Neuronal stem cell (in vitro differentiated cells): ENCODE measurements at regions not wholly inside any gene's neighbourhood (a gene's known extent, or its start where the extent isn't known, plus 50 kb on each side); places are given as distances from the start of the nearest gene placed in this dataset.
A peak's percentile ranks its signal among the peaks of the same experiment; 100 is the strongest.

Source experiments
- DNase-seq: peaks from one replicate; pipeline ENCODE4 v3.0.0-alpha.2; 2013; ENCODE audit warnings: low spot score
- H2AFZ ChIP-seq: one replicate; pipeline ENCODE4 v1.6.1; 2013; ENCODE audit warnings: mild to moderate bottlenecking, low read length, inconsistent platforms
- H2AK5ac ChIP-seq: 2 replicates; pipeline ENCODE4 v1.6.1; 2013; ENCODE audit warnings: low read depth, mild to moderate bottlenecking, inconsistent platforms, low read length, moderate library complexity, mixed read lengths
- H2BK120ac ChIP-seq: 2 replicates; pipeline ENCODE4 v1.6.1; 2013; ENCODE audit warnings: low read depth, mild to moderate bottlenecking, inconsistent platforms, low read length, moderate library complexity, mixed read lengths
- H2BK12ac ChIP-seq: one replicate; pipeline ENCODE4 v1.6.1; 2013; ENCODE audit warnings: low read length, inconsistent platforms
- H2BK15ac ChIP-seq: 2 replicates; pipeline ENCODE4 v1.6.1; 2013; ENCODE audit warnings: mild to moderate bottlenecking, low read length, inconsistent platforms, mixed read lengths
- H2BK5ac ChIP-seq: one replicate; pipeline ENCODE4 v1.6.1; 2013; ENCODE audit warnings: inconsistent platforms, mild to moderate bottlenecking, low read length, moderate library complexity
- H3K14ac ChIP-seq: one replicate; pipeline ENCODE4 v1.6.1; 2013; ENCODE audit warnings: low read length, inconsistent platforms
- H3K18ac ChIP-seq: 2 replicates; pipeline ENCODE4 v1.6.1; 2013; ENCODE audit warnings: low read length, inconsistent platforms
- H3K23ac ChIP-seq: 2 replicates; pipeline ENCODE4 v1.6.1; 2013; ENCODE audit warnings: low read depth, mild to moderate bottlenecking, mixed read lengths, low read length, inconsistent platforms; ENCODE audit not compliant: poor library complexity
- H3K27ac ChIP-seq: replicated peaks from 3 replicates; pipeline ENCODE4 v1.5.1; 2013; ENCODE audit warnings: low read length, inconsistent platforms
- H3K27me3 ChIP-seq, 3 experiments: 2 replicates each; pipeline ENCODE4 v1.6.1; 2013; ENCODE audit warnings: low read length in 3 of 3, mild to moderate bottlenecking in 2 of 3, inconsistent platforms in 1 of 3, low read depth in 1 of 3, mixed read lengths in 1 of 3, moderate library complexity in 1 of 3; ENCODE audit not compliant: control insufficient read depth in 3 of 3, insufficient read depth in 3 of 3
- H3K36me3 ChIP-seq, 2 donors: replicated peaks in 1 of 2; 2 replicates each; pipeline ENCODE4 v1.6.1; 2013; ENCODE audit warnings: low read length in 2 of 2; ENCODE audit not compliant: control insufficient read depth in 2 of 2, insufficient read depth in 2 of 2
- H3K4ac ChIP-seq: 2 replicates; pipeline ENCODE4 v1.6.1; 2013; ENCODE audit warnings: inconsistent platforms, mild to moderate bottlenecking, low read length, moderate library complexity
- H3K4me1 ChIP-seq, 2 donors: 1 replicate in 1 of 2; 2 replicates in 1 of 2; pipeline ENCODE4 v1.6.1; 2013; ENCODE audit warnings: low read length in 2 of 2, low read depth in 1 of 2; ENCODE audit not compliant: control insufficient read depth in 2 of 2, insufficient read depth in 1 of 2
- H3K4me2 ChIP-seq: one replicate; pipeline ENCODE4 v1.6.1; 2013; ENCODE audit warnings: mild to moderate bottlenecking, low read length, inconsistent platforms; ENCODE audit not compliant: insufficient read depth, poor library complexity, severe bottlenecking
- H3K4me3 ChIP-seq, 2 donors: 2 replicates each; pipeline ENCODE4 v1.5.1; 2013; ENCODE audit warnings: low read length in 2 of 2, mild to moderate bottlenecking in 2 of 2, inconsistent platforms in 1 of 2, moderate library complexity in 1 of 2
- H3K79me1 ChIP-seq: one replicate; pipeline ENCODE4 v1.6.1; 2013; ENCODE audit warnings: low read depth, mild to moderate bottlenecking, inconsistent platforms, low read length, moderate library complexity
- H3K9ac ChIP-seq: one replicate; pipeline ENCODE4 v1.6.1; 2013; ENCODE audit warnings: mild to moderate bottlenecking, low read depth, low read length, inconsistent platforms; ENCODE audit not compliant: poor library complexity
- H3K9me3 ChIP-seq, 2 donors: replicated peaks in 1 of 2; 2 replicates each; pipeline versions ENCODE3 to v1.6.1; 2013; ENCODE audit warnings: low read length in 2 of 2, mild to moderate bottlenecking in 2 of 2, inconsistent platforms in 1 of 2, low read depth in 1 of 2, mixed read lengths in 1 of 2, moderate library complexity in 1 of 2; ENCODE audit not compliant: control insufficient read depth in 2 of 2, insufficient read depth in 1 of 2
- H4K8ac ChIP-seq: one replicate; pipeline ENCODE4 v1.6.1; 2013; ENCODE audit warnings: low read depth, mild to moderate bottlenecking, inconsistent platforms, low read length, moderate library complexity
- H4K91ac ChIP-seq: one replicate; pipeline ENCODE4 v1.6.1; 2013; ENCODE audit warnings: low read length, low read depth, mild to moderate bottlenecking, inconsistent platforms; ENCODE audit not compliant: poor library complexity
- WGBS, 2 donors: extraction: QIAGEN DNeasy Blood & Tissue Kit; methylation state at CpG; one replicate each; pipeline ENCODE4 v1.1.7; 2013; ENCODE audit warnings: missing lambda C conversion rate in 2 of 2, mixed read lengths in 1 of 2; ENCODE audit not compliant: insufficient read length in 2 of 2, insufficient replicate concordance in 1 of 2; ENCODE audit errors: extremely low coverage in 2 of 2; 5-methylcytosine and 5-hydroxymethylcytosine counted together

- no peaks in the 10 kb centered on the region for H3K9me3 ChIP-seq
- no peak overlapping the region for H2BK120ac ChIP-seq
- no peak overlapping the region for H4K91ac ChIP-seq
- no peak overlapping the region for H3K4ac ChIP-seq
- H3K4me3 ChIP-seq, result no peak overlapping the region
- H3K27me3 ChIP-seq, result no peaks in the 10 kb centered on the region
- H2BK5ac ChIP-seq, result no peak overlapping the region
- no peak overlapping the region for H2AFZ ChIP-seq
- H2BK12ac ChIP-seq, result no peak overlapping the region
- H3K23ac ChIP-seq, result no peak overlapping the region
- H2BK15ac ChIP-seq, result no peak overlapping the region
- no peak overlapping the region for H2AK5ac ChIP-seq
- H4K8ac ChIP-seq, result no peak overlapping the region
- no peak overlapping the region for H3K9ac ChIP-seq
- H3K18ac ChIP-seq, result peak overlapping the region; percentile 49
- no peak overlapping the region for H3K27ac ChIP-seq
- H3K14ac ChIP-seq, result no peak overlapping the region
- H3K36me3 ChIP-seq, result no peaks in the 10 kb centered on the region
- WGBS, 2 donors, result no CpG with 5 or more reads among the region's 4 CpGs
- H3K4me1 ChIP-seq, result peaks cover 5 to 12% of the 10 kb centered on the region in 2 donors
- H3K4me2 ChIP-seq, result no peak overlapping the region
- DNase-seq, result no peak
- H3K79me1 ChIP-seq, result no peaks in the 10 kb centered on the region
Observed at GRCh38 chr10:76774987-76775603, 862.5 kb downstream of the KCNMA1 start.

GRCh38 chr10:76769582-76769981 is 868.0 kb downstream of the KCNMA1 start:
- Histone ChIP-seq H2AFZ (no peak overlapping the region), H3K4me2 (no peak overlapping the region), H2BK120ac (no peak overlapping the region), H4K91ac (no peak overlapping the region), H3K27ac (no peak overlapping the region), H3K9me3 (no peaks in the 10 kb centered on the region), H3K79me1 (no peaks in the 10 kb centered on the region), H4K8ac (no peak overlapping the region), H3K9ac (no peak overlapping the region), H3K23ac (no peak overlapping the region), H2BK5ac (no peak overlapping the region), H2AK5ac (no peak overlapping the region), H3K18ac (no peak overlapping the region), H2BK12ac (no peak overlapping the region), H3K36me3 (no peaks in the 10 kb centered on the region), H3K4me3 (no peak overlapping the region), H2BK15ac (no peak overlapping the region), H3K14ac (no peak overlapping the region), H3K4ac (no peak overlapping the region), H3K27me3 (no peaks in the 10 kb centered on the region), H3K4me1 (no peaks in the 10 kb centered on the region)
- no peak for DNase-seq

GRCh38 chr10:76769161-76769560 is 868.4 kb downstream of the KCNMA1 start:
- Histone ChIP-seq H2BK15ac (no peak overlapping the region), H2BK5ac (no peak overlapping the region), H3K4me3 (no peak overlapping the region), H3K18ac (no peak overlapping the region), H3K79me1 (no peaks in the 10 kb centered on the region), H4K91ac (no peak overlapping the region), H3K9me3 (no peaks in the 10 kb centered on the region), H3K9ac (no peak overlapping the region), H2AK5ac (no peak overlapping the region), H3K27me3 (no peaks in the 10 kb centered on the region), H3K4me1 (no peaks in the 10 kb centered on the region), H2BK12ac (no peak overlapping the region), H4K8ac (no peak overlapping the region), H3K27ac (no peak overlapping the region), H3K4me2 (no peak overlapping the region), H3K23ac (no peak overlapping the region), H2BK120ac (no peak overlapping the region), H2AFZ (no peak overlapping the region), H3K36me3 (no peaks in the 10 kb centered on the region), H3K4ac (no peak overlapping the region), H3K14ac (no peak overlapping the region)
- WGBS, 2 donors, result no CpG with 5 or more reads among the region's 2 CpGs
- no peak for DNase-seq

GRCh38 chr10:76766682-76767081 is 870.9 kb downstream of the KCNMA1 start:
- no peak overlapping the region for H4K91ac ChIP-seq
- H3K14ac ChIP-seq, result no peak overlapping the region
- no peaks in the 10 kb centered on the region for H3K9me3 ChIP-seq
- no peak overlapping the region for H2BK120ac ChIP-seq
- no peaks in the 10 kb centered on the region for H3K4me1 ChIP-seq
- H3K79me1 ChIP-seq, result no peaks in the 10 kb centered on the region
- no peaks in the 10 kb centered on the region for H3K27me3 ChIP-seq
- no peak overlapping the region for H2BK12ac ChIP-seq
- no peak for DNase-seq
- H3K4ac ChIP-seq, result no peak overlapping the region
- H3K27ac ChIP-seq, result no peak overlapping the region
- no peaks in the 10 kb centered on the region for H3K36me3 ChIP-seq
- no peak overlapping the region for H3K9ac ChIP-seq
- no peak overlapping the region for H2AK5ac ChIP-seq
- no peak overlapping the region for H3K23ac ChIP-seq
- no peak overlapping the region for H3K4me3 ChIP-seq
- no peak overlapping the region for H2BK15ac ChIP-seq
- H4K8ac ChIP-seq, result no peak overlapping the region
- no CpG with 5 or more reads among the region's 7 CpGs for WGBS, 2 donors
- H2AFZ ChIP-seq, result no peak overlapping the region
- H3K4me2 ChIP-seq, result no peak overlapping the region
- H3K18ac ChIP-seq, result no peak overlapping the region
- H2BK5ac ChIP-seq, result no peak overlapping the region
